HG02884 (cell line): ENCODE measurements at regions not wholly inside any gene's neighbourhood (a gene's known extent, or its start where the extent isn't known, plus 50 kb on each side); places are given as distances from the start of the nearest gene placed in this dataset.

Experiments used
- ATAC-seq: cut with Tn5 transposase; IDR thresholded peaks from one replicate; pipeline ENCODE4 v1.9.1; 2021; ENCODE audit warnings: mild to moderate bottlenecking, moderate library complexity; ENCODE audit not compliant: unreplicated experiment

GRCh38 chr4:182973511-182973911 lies 56.3 kb upstream of the DCTD start:
- ATAC-seq = no peak

- ATAC-seq = no peak
These were observed 54.5 kb upstream of the DCTD start for GRCh38 chr4:182971702-182972101.

- ATAC-seq = peak; percentile 76
These were observed 52.6 kb upstream of the DCTD start for GRCh38 chr4:182969651-182970279.

- ATAC-seq = no peak
These were observed 51.9 kb upstream of the DCTD start for GRCh38 chr4:182968917-182969650.

GRCh38 chr4:182967403-182967802 lies 50.2 kb upstream of the DCTD start:
- no peak for ATAC-seq
